ENCODE measurements at regions not wholly inside any gene's neighbourhood (a gene's known extent, or its start where the extent isn't known, plus 50 kb on each side); places are given as distances from the start of the nearest gene placed in this dataset.
"Not testable (repeated sequence)": the region's sequence is repeated elsewhere in the genome, so short reads cannot be mapped to it uniquely, and the experiment has no call there.

GRCh38 chr9:6103911-6104310, 88.5 kb upstream of the RANBP6 start:
- not testable (repeated sequence) for H3K9me3 ChIP-seq (ENCODE audit: control insufficient read depth in 1 of 2, low read length in 2 of 2); H3K4me1 ChIP-seq (ENCODE audit: control insufficient read depth in 1 of 2, insufficient read depth in 2 of 2, low read length in 2 of 2); H3K27ac ChIP-seq (ENCODE audit: low read length); H3K4me3 ChIP-seq (ENCODE audit: low read depth in 1 of 2, low read length in 2 of 2); H3K36me3 ChIP-seq (ENCODE audit: control insufficient read depth in 1 of 2, insufficient read depth in 2 of 2, low read length in 2 of 2); H3K27me3 ChIP-seq (ENCODE audit: low read depth, low read length)

- H3K27me3 ChIP-seq (ENCODE audit: low read depth, low read length); H3K36me3 ChIP-seq (ENCODE audit: control insufficient read depth in 1 of 2, insufficient read depth in 2 of 2, low read length in 2 of 2); H3K9me3 ChIP-seq (ENCODE audit: control insufficient read depth in 1 of 2, low read length in 2 of 2): not testable (repeated sequence)
Observed at GRCh38 chr9:6102336-6102987, 87.0 kb upstream of the RANBP6 start.

GRCh38 chr9:6101725-6102124, 86.3 kb upstream of the RANBP6 start:
- not testable (repeated sequence) for H3K4me1 ChIP-seq (ENCODE audit: control insufficient read depth in 1 of 2, insufficient read depth in 2 of 2, low read length in 2 of 2); H3K27me3 ChIP-seq (ENCODE audit: low read depth, low read length); H3K36me3 ChIP-seq (ENCODE audit: control insufficient read depth in 1 of 2, insufficient read depth in 2 of 2, low read length in 2 of 2)

More at GRCh38 chr9:6102336-6102987, 87.0 kb upstream of the RANBP6 start:
- not testable (repeated sequence) for H3K27ac ChIP-seq (ENCODE audit: low read length); H3K4me3 ChIP-seq (ENCODE audit: low read depth in 1 of 2, low read length in 2 of 2); H3K4me1 ChIP-seq (ENCODE audit: control insufficient read depth in 1 of 2, insufficient read depth in 2 of 2, low read length in 2 of 2)

GRCh38 chr9:6099346-6099745, 83.9 kb upstream of the RANBP6 start:
- H3K27me3 ChIP-seq (ENCODE audit: low read depth, low read length); H3K27ac ChIP-seq (ENCODE audit: low read length); H3K9me3 ChIP-seq (ENCODE audit: control insufficient read depth in 1 of 2, low read length in 2 of 2); H3K4me3 ChIP-seq (ENCODE audit: low read depth in 1 of 2, low read length in 2 of 2); H3K4me1 ChIP-seq (ENCODE audit: control insufficient read depth in 1 of 2, insufficient read depth in 2 of 2, low read length in 2 of 2); H3K36me3 ChIP-seq (ENCODE audit: control insufficient read depth in 1 of 2, insufficient read depth in 2 of 2, low read length in 2 of 2): not testable (repeated sequence)

More at GRCh38 chr9:6101725-6102124, 86.3 kb upstream of the RANBP6 start:
- not testable (repeated sequence) for H3K9me3 ChIP-seq (ENCODE audit: control insufficient read depth in 1 of 2, low read length in 2 of 2); H3K4me3 ChIP-seq (ENCODE audit: low read depth in 1 of 2, low read length in 2 of 2); H3K27ac ChIP-seq (ENCODE audit: low read length)

GRCh38 chr9:6098431-6098830, 83.0 kb upstream of the RANBP6 start:
- Histone ChIP-seq H3K36me3 (ENCODE audit: control insufficient read depth in 1 of 2, insufficient read depth in 2 of 2, low read length in 2 of 2) (no peaks in the 10 kb centered on the region), H3K4me1 (ENCODE audit: control insufficient read depth in 1 of 2, insufficient read depth in 2 of 2, low read length in 2 of 2) (no peaks in the 10 kb centered on the region), H3K27ac (ENCODE audit: low read length) (no peak overlapping the region), H3K27me3 (ENCODE audit: low read depth, low read length) (no peaks in the 10 kb centered on the region), H3K9me3 (ENCODE audit: control insufficient read depth in 1 of 2, low read length in 2 of 2) (no peaks in the 10 kb centered on the region), H3K4me3 (ENCODE audit: low read depth in 1 of 2, low read length in 2 of 2) (no peak overlapping the region)

- Histone ChIP-seq H3K27ac (ENCODE audit: low read length) (no peak overlapping the region), H3K36me3 (ENCODE audit: control insufficient read depth in 1 of 2, insufficient read depth in 2 of 2, low read length in 2 of 2) (no peaks in the 10 kb centered on the region), H3K9me3 (ENCODE audit: control insufficient read depth in 1 of 2, low read length in 2 of 2) (no peaks in the 10 kb centered on the region), H3K4me1 (ENCODE audit: control insufficient read depth in 1 of 2, insufficient read depth in 2 of 2, low read length in 2 of 2) (no peaks in the 10 kb centered on the region), H3K27me3 (ENCODE audit: low read depth, low read length) (no peaks in the 10 kb centered on the region), H3K4me3 (ENCODE audit: low read depth in 1 of 2, low read length in 2 of 2) (no peak overlapping the region)
Observed at GRCh38 chr9:6096821-6097220, 81.4 kb upstream of the RANBP6 start.

GRCh38 chr9:6090277-6091210, 75.1 kb upstream of the RANBP6 start:
- no peaks in the 10 kb centered on the region for H3K27me3 ChIP-seq (ENCODE audit: low read depth, low read length)

GRCh38 chr9:6089300-6089699, 73.9 kb upstream of the RANBP6 start:
- H3K27me3 ChIP-seq (ENCODE audit: low read depth, low read length): no peaks in the 10 kb centered on the region
- H3K4me1 ChIP-seq (ENCODE audit: control insufficient read depth in 1 of 2, insufficient read depth in 2 of 2, low read length in 2 of 2): no peaks in the 10 kb centered on the region
- H3K36me3 ChIP-seq (ENCODE audit: control insufficient read depth in 1 of 2, insufficient read depth in 2 of 2, low read length in 2 of 2): no peaks in the 10 kb centered on the region
- no peak overlapping the region for H3K27ac ChIP-seq (ENCODE audit: low read length)
- H3K4me3 ChIP-seq (ENCODE audit: low read depth in 1 of 2, low read length in 2 of 2): no peak overlapping the region
- H3K9me3 ChIP-seq (ENCODE audit: control insufficient read depth in 1 of 2, low read length in 2 of 2): no peaks in the 10 kb centered on the region

More at GRCh38 chr9:6090277-6091210, 75.1 kb upstream of the RANBP6 start:
- Histone ChIP-seq H3K9me3 (ENCODE audit: control insufficient read depth in 1 of 2, low read length in 2 of 2) (no peaks in the 10 kb centered on the region), H3K36me3 (ENCODE audit: control insufficient read depth in 1 of 2, insufficient read depth in 2 of 2, low read length in 2 of 2) (no peaks in the 10 kb centered on the region), H3K4me3 (ENCODE audit: low read depth in 1 of 2, low read length in 2 of 2) (no peak overlapping the region), H3K4me1 (ENCODE audit: control insufficient read depth in 1 of 2, insufficient read depth in 2 of 2, low read length in 2 of 2) (no peaks in the 10 kb centered on the region), H3K27ac (ENCODE audit: low read length) (no peak overlapping the region)

GRCh38 chr9:6086006-6086655, 70.7 kb upstream of the RANBP6 start:
- H3K36me3 ChIP-seq (ENCODE audit: control insufficient read depth in 1 of 2, insufficient read depth in 2 of 2, low read length in 2 of 2): no peaks in the 10 kb centered on the region
- no peak overlapping the region for H3K27ac ChIP-seq (ENCODE audit: low read length)
- no peak overlapping the region for H3K4me3 ChIP-seq (ENCODE audit: low read depth in 1 of 2, low read length in 2 of 2)
- H3K4me1 ChIP-seq (ENCODE audit: control insufficient read depth in 1 of 2, insufficient read depth in 2 of 2, low read length in 2 of 2): no peaks in the 10 kb centered on the region
- H3K9me3 ChIP-seq (ENCODE audit: control insufficient read depth in 1 of 2, low read length in 2 of 2): no peaks in the 10 kb centered on the region
- H3K27me3 ChIP-seq (ENCODE audit: low read depth, low read length): no peaks in the 10 kb centered on the region

GRCh38 chr9:6080154-6080716, 64.8 kb upstream of the RANBP6 start:
- H3K4me1 ChIP-seq (ENCODE audit: control insufficient read depth in 1 of 2, insufficient read depth in 2 of 2, low read length in 2 of 2): no peaks in the 10 kb centered on the region
- no peaks in the 10 kb centered on the region for H3K9me3 ChIP-seq (ENCODE audit: control insufficient read depth in 1 of 2, low read length in 2 of 2)
- H3K27me3 ChIP-seq (ENCODE audit: low read depth, low read length): no peaks in the 10 kb centered on the region
- peak overlapping the region; percentile 59 to 70 for H3K4me3 ChIP-seq (ENCODE audit: low read depth in 1 of 2, low read length in 2 of 2)
- H3K36me3 ChIP-seq (ENCODE audit: control insufficient read depth in 1 of 2, insufficient read depth in 2 of 2, low read length in 2 of 2): no peaks in the 10 kb centered on the region
- H3K27ac ChIP-seq (ENCODE audit: low read length): peak overlapping the region; percentile 45

- Histone ChIP-seq H3K9me3 (ENCODE audit: control insufficient read depth in 1 of 2, low read length in 2 of 2) (no peaks in the 10 kb centered on the region), H3K27ac (ENCODE audit: low read length) (no peak overlapping the region), H3K4me3 (ENCODE audit: low read depth in 1 of 2, low read length in 2 of 2) (peak overlapping the region; percentile 59 to 70), H3K36me3 (ENCODE audit: control insufficient read depth in 1 of 2, insufficient read depth in 2 of 2, low read length in 2 of 2) (no peaks in the 10 kb centered on the region), H3K4me1 (ENCODE audit: control insufficient read depth in 1 of 2, insufficient read depth in 2 of 2, low read length in 2 of 2) (no peaks in the 10 kb centered on the region), H3K27me3 (ENCODE audit: low read depth, low read length) (no peaks in the 10 kb centered on the region)
Observed at GRCh38 chr9:6079386-6079785, 64.0 kb upstream of the RANBP6 start.
